Nephron progenitor cell (in vitro differentiated cells): ENCODE measurements at regions not wholly inside any gene's neighbourhood (a gene's known extent, or its start where the extent isn't known, plus 50 kb on each side); places are given as distances from the start of the nearest gene placed in this dataset.

Source experiments
- DNase-seq: peaks from one replicate; pipeline ENCODE4 v3.0.0; 2021
- H3K27ac Mint-ChIP-seq: 2 replicates; pipeline ENCODE4 v1.8.0; 2021; ENCODE audit warnings: mild to moderate bottlenecking, moderate library complexity, mixed read lengths
- H3K27me3 Mint-ChIP-seq: 2 replicates; pipeline ENCODE4 v1.8.0; 2021; ENCODE audit warnings: mild to moderate bottlenecking, low read depth, mixed read lengths; ENCODE audit not compliant: poor library complexity
- H3K36me3 Mint-ChIP-seq: 2 replicates; pipeline ENCODE4 v1.8.0; 2021; ENCODE audit warnings: low read depth, mixed read lengths
- H3K4me1 Mint-ChIP-seq: 2 replicates; pipeline ENCODE4 v1.8.0; 2021; ENCODE audit warnings: mixed read lengths
- H3K4me3 Mint-ChIP-seq: 2 replicates; pipeline ENCODE4 v1.8.0; 2021; ENCODE audit warnings: mild to moderate bottlenecking, moderate library complexity, mixed read lengths
- H3K9me3 Mint-ChIP-seq: 2 replicates; pipeline ENCODE4 v1.8.0; 2021; ENCODE audit warnings: mild to moderate bottlenecking, moderate library complexity, mixed read lengths
- CTCF ChIP-seq: fragments of 200-600 bp; sonication (generic); IDR thresholded peaks from 2 replicates; pipeline ENCODE4 v1.5.0; 2021; ENCODE audit warnings: antibody characterized with exemption

GRCh38 chr13:103716718-103717117 is 650.5 kb upstream of the SLC10A2 start:
- Mint-ChIP-seq H3K27ac (no peak overlapping the region), H3K36me3 (no peaks in the 10 kb centered on the region), H3K9me3 (no peaks in the 10 kb centered on the region), H3K4me3 (no peak overlapping the region), H3K27me3 (no peaks in the 10 kb centered on the region), H3K4me1 (no peaks in the 10 kb centered on the region)
- no peak for TF ChIP-seq CTCF
- DNase-seq: no peak

GRCh38 chr13:103715335-103715734 is 649.1 kb upstream of the SLC10A2 start:
- no peak for DNase-seq
- Mint-ChIP-seq H3K27me3 (peaks cover 3% of the 10 kb centered on the region), H3K36me3 (no peaks in the 10 kb centered on the region), H3K9me3 (no peaks in the 10 kb centered on the region), H3K4me3 (no peak overlapping the region), H3K27ac (no peak overlapping the region), H3K4me1 (no peaks in the 10 kb centered on the region)
- no peak for TF ChIP-seq CTCF

- Mint-ChIP-seq H3K36me3 (no peaks in the 10 kb centered on the region), H3K9me3 (peaks cover 3% of the 10 kb centered on the region), H3K4me3 (no peak overlapping the region), H3K27me3 (no peaks in the 10 kb centered on the region), H3K27ac (no peak overlapping the region), H3K4me1 (peaks cover 2% of the 10 kb centered on the region)
- no peak for DNase-seq
- no peak for TF ChIP-seq CTCF
Observed at GRCh38 chr13:103703246-103703645, 637.0 kb upstream of the SLC10A2 start.

GRCh38 chr13:103698000-103698399 is 631.8 kb upstream of the SLC10A2 start:
- H3K4me1 Mint-ChIP-seq: no peaks in the 10 kb centered on the region
- no peaks in the 10 kb centered on the region for H3K36me3 Mint-ChIP-seq
- H3K27ac Mint-ChIP-seq: no peak overlapping the region
- DNase-seq: no peak
- H3K4me3 Mint-ChIP-seq: no peak overlapping the region
- H3K27me3 Mint-ChIP-seq: no peaks in the 10 kb centered on the region
- no peaks in the 10 kb centered on the region for H3K9me3 Mint-ChIP-seq
- no peak for TF ChIP-seq CTCF

- Mint-ChIP-seq H3K9me3 (no peaks in the 10 kb centered on the region), H3K36me3 (no peaks in the 10 kb centered on the region), H3K4me3 (no peak overlapping the region), H3K27me3 (peaks cover 2% of the 10 kb centered on the region), H3K4me1 (peaks cover 10% of the 10 kb centered on the region), H3K27ac (no peak overlapping the region)
- no peak for TF ChIP-seq CTCF
- no peak for DNase-seq
Observed at GRCh38 chr13:103695320-103695719, 629.1 kb upstream of the SLC10A2 start.

- Mint-ChIP-seq H3K4me3 (no peak overlapping the region), H3K27me3 (peaks cover 2% of the 10 kb centered on the region), H3K27ac (no peak overlapping the region), H3K9me3 (no peaks in the 10 kb centered on the region), H3K36me3 (no peaks in the 10 kb centered on the region), H3K4me1 (peaks cover 15% of the 10 kb centered on the region)
- no peak for DNase-seq
- TF ChIP-seq CTCF: no peak
Observed at GRCh38 chr13:103694471-103694870, 628.3 kb upstream of the SLC10A2 start.
